Lower leg skin (tissue), 4 donors: ENCODE measurements at regions not wholly inside any gene's neighbourhood (a gene's known extent, or its start where the extent isn't known, plus 50 kb on each side); places are given as distances from the start of the nearest gene placed in this dataset.

ENCODE experiments used
- DNase-seq, 2 donors: peaks; one replicate each; pipeline ENCODE4 v3.0.0-alpha.2; 2019; ENCODE audit warnings: low spot score in 2 of 2
- H3K4me3 ChIP-seq: fragments of 200-600 bp; sonication (generic); 2 replicates; pipeline ENCODE4 v1.5.1; 2017; ENCODE audit warnings: mild to moderate bottlenecking, low read depth; ENCODE audit not compliant: poor library complexity, severe bottlenecking
- POLR2A ChIP-seq, 2 donors: fragments of 450-650 bp; IDR thresholded peaks; one replicate each; pipeline ENCODE4 v1.6.1; 2016 to 2017; ENCODE audit warnings: antibody characterized with exemption in 2 of 2, mild to moderate bottlenecking in 1 of 2, moderate library complexity in 1 of 2
- WGBS, 2 donors: methylation state at CpG; one replicate each; pipeline ENCODE4 v1.1.5; 2018; 5-methylcytosine and 5-hydroxymethylcytosine counted together
- intact Hi-C: fragments of 100-400 bp; cut with DNase I; formaldehyde crosslinking; loops from one replicate; pipeline ENCODE4 v1.15.0; 2023; ENCODE audit warnings: low total_unique reads
- TF ChIP-seq, protein P1 (sequence below), 3 donors: fragments of 450-650 bp; IDR thresholded peaks; one replicate each; pipeline ENCODE4 v1.5.1; 2016; ENCODE audit warnings: antibody characterized with exemption in 3 of 3, mild to moderate bottlenecking in 3 of 3, moderate library complexity in 2 of 3

- 83% methylated on average over 3 of the region's 3 CpGs for WGBS, 2 donors
- H3K4me3 ChIP-seq, result no peak overlapping the region
- TF ChIP-seq, protein P1, sequence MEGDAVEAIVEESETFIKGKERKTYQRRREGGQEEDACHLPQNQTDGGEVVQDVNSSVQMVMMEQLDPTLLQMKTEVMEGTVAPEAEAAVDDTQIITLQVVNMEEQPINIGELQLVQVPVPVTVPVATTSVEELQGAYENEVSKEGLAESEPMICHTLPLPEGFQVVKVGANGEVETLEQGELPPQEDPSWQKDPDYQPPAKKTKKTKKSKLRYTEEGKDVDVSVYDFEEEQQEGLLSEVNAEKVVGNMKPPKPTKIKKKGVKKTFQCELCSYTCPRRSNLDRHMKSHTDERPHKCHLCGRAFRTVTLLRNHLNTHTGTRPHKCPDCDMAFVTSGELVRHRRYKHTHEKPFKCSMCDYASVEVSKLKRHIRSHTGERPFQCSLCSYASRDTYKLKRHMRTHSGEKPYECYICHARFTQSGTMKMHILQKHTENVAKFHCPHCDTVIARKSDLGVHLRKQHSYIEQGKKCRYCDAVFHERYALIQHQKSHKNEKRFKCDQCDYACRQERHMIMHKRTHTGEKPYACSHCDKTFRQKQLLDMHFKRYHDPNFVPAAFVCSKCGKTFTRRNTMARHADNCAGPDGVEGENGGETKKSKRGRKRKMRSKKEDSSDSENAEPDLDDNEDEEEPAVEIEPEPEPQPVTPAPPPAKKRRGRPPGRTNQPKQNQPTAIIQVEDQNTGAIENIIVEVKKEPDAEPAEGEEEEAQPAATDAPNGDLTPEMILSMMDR (IDR thresholded peaks at IDR 0.05), result no peak
- no peak for TF ChIP-seq POLR2A (IDR thresholded peaks at IDR 0.05)
- DNase-seq, result no peak
- intact Hi-C loops, result no loop called here
These were observed 76.6 kb upstream of the PPFIA2 start for GRCh38 chr12:81835783-81836182.

DNA sequence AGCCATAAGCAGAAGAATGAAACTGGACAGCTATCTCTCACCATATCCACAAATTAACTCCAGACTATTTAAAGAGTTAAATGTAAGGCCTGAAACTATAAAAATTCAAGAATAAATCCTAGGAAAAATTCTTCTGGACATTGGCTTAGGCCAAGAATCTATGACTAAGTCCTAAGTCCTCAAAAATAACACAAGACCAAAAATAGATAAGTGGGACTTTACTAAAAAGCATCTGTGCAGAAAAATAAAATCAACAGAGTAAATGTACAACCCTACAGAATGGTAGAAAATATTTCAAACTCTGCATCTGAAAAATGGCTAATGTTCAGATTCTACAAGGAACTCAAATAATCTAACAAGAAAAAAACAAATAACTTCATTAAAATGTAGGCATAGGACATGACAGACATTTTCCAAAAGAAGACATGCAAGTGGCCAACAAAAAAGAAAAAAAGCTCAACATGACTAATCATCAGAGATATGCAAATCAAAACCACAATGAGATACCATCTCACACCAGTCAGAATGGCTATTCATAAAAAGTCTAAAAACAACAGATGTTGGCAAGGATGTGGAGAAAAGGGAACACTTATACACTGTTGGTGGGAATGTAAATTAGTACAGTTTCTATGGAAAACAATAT is 61.0 kb upstream of the PPFIA2 start:
- no peak overlapping the region for H3K4me3 ChIP-seq
- intact Hi-C loops, result no loop called here
- DNase-seq, result no peak
- TF ChIP-seq POLR2A (IDR thresholded peaks at IDR 0.05), result no peak
- TF ChIP-seq, protein P1 (IDR thresholded peaks at IDR 0.05), result no peak

DNA sequence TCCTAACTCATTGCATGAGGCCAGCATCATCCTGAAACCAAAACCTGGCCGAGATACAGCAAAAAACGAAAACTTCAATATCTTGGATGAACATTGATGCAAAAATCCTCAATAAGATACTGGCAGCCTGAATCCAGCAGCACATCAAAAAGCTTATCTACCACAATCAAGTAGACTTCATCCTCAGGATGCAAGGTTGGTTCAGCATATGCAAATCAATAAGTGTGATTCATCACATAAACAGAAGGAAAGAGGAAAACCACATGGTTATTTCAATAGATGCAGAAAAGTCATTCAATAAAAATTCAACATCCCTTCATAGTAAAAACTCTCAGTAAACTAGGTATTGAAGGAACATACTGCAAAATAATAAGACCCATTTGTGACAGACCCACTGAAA is 56.5 kb upstream of the PPFIA2 start:
- intact Hi-C loops, result no loop called here
- DNase-seq, result no peak
- no peak overlapping the region for H3K4me3 ChIP-seq
- TF ChIP-seq, protein P1 (IDR thresholded peaks at IDR 0.05), result no peak
- no peak for TF ChIP-seq POLR2A (IDR thresholded peaks at IDR 0.05)
- WGBS, 2 donors, result 73 to 89% methylated on average over 2 of the region's 2 CpGs

- 65 to 87% methylated on average over 5 of the region's 5 CpGs for WGBS, 2 donors
- H3K4me3 ChIP-seq, result no peak overlapping the region
- DNase-seq, result no peak
- intact Hi-C loops, result no loop called here
- no peak for TF ChIP-seq POLR2A (IDR thresholded peaks at IDR 0.05)
- TF ChIP-seq, protein P1 (IDR thresholded peaks at IDR 0.05), result no peak
These were observed 52.6 kb upstream of the PPFIA2 start for GRCh38 chr12:81811778-81812125.

GRCh38 chr12:81811061-81811777 is 52.1 kb upstream of the PPFIA2 start:
- WGBS, 2 donors, result 68 to 74% methylated on average over 7 of the region's 7 CpGs
- intact Hi-C loops, result no loop called here
- no peak overlapping the region for H3K4me3 ChIP-seq
- DNase-seq, result peak in 1 of 2 donors; percentile 20
- no peak for TF ChIP-seq POLR2A (IDR thresholded peaks at IDR 0.05)
- TF ChIP-seq, protein P1 (IDR thresholded peaks at IDR 0.05), result no peak
